Esophagus muscularis mucosa (tissue), 4 donors: ENCODE measurements at regions not wholly inside any gene's neighbourhood (a gene's known extent, or its start where the extent isn't known, plus 50 kb on each side); places are given as distances from the start of the nearest gene placed in this dataset.

Experiments
- DNase-seq: peaks from one replicate; pipeline ENCODE4 v3.0.0-alpha.2; 2017; ENCODE audit errors: extremely low spot score
- H3K27ac ChIP-seq, 4 donors: fragments of 200-600 bp; sonication (generic); replicated peaks in 1 of 4; 1 replicate in 3 of 4; 2 replicates in 1 of 4; pipeline ENCODE4 v1.5.1; 2016 to 2019; ENCODE audit warnings: mild to moderate bottlenecking in 1 of 4
- H3K27me3 ChIP-seq, 4 donors: fragments of 200-600 bp; sonication (generic); one replicate each; pipeline versions ENCODE4 v1.5.1 to v1.6.0; 2016 to 2019
- H3K36me3 ChIP-seq, 4 donors: fragments of 200-600 bp; sonication (generic); one replicate each; pipeline ENCODE4 v1.5.1; 2016 to 2019
- H3K4me1 ChIP-seq, 4 donors: fragments of 200-600 bp; sonication (generic); one replicate each; pipeline ENCODE4 v1.5.1; 2016 to 2019
- H3K4me3 ChIP-seq, 4 donors: fragments of 200-600 bp; sonication (generic); 1 replicate in 2 of 4; 2 replicates in 2 of 4; pipeline ENCODE4 v1.5.1; 2016 to 2019; ENCODE audit warnings: mild to moderate bottlenecking in 4 of 4, moderate library complexity in 1 of 4
- H3K9me3 ChIP-seq, 4 donors: fragments of 200-600 bp; sonication (generic); 1 replicate in 3 of 4; 2 replicates in 1 of 4; pipeline ENCODE4 v1.5.1; 2016 to 2019
- CTCF ChIP-seq, 3 experiments: fragments of 200-600 bp in 2 of 3; fragments of 450-650 bp in 1 of 3; sonication (generic) in 2 of 3; IDR thresholded peaks; one replicate each; pipeline ENCODE4 v1.5.1; 2017 to 2019; ENCODE audit warnings: antibody characterized with exemption in 3 of 3, mild to moderate bottlenecking in 2 of 3, moderate library complexity in 1 of 3
- EP300 ChIP-seq: sonication (generic); formaldehyde crosslinking; IDR thresholded peaks from one replicate; pipeline ENCODE4 v1.6.1; 2017; ENCODE audit warnings: antibody characterized with exemption
- POLR2A ChIP-seq: fragments of 450-650 bp; IDR thresholded peaks from one replicate; pipeline ENCODE4 v1.6.1; 2017; ENCODE audit warnings: antibody characterized with exemption, moderate library complexity, mild to moderate bottlenecking, low read depth
- POLR2AphosphoS5 ChIP-seq, 2 donors: sonication (generic); formaldehyde crosslinking; IDR thresholded peaks; one replicate each; pipeline ENCODE4 v1.6.1; 2017; ENCODE audit warnings: antibody characterized with exemption in 2 of 2
- WGBS: methylation state at CpG from one replicate; pipeline ENCODE4 v1.1.5; 2018; 5-methylcytosine and 5-hydroxymethylcytosine counted together
- intact Hi-C: fragments of 100-400 bp; cut with DNase I; formaldehyde crosslinking; loops from one replicate; pipeline ENCODE4 v1.15.1; 2023

GRCh38 chr4:58254291-58254690, 1144.1 kb upstream of the IGFBP7 start:
- Histone ChIP-seq H3K4me1 (no peaks in the 10 kb centered on the region), H3K27me3 (no peaks in the 10 kb centered on the region), H3K4me3 (no peak overlapping the region), H3K9me3 (no peaks in the 10 kb centered on the region), H3K27ac (no peak overlapping the region), H3K36me3 (no peaks in the 10 kb centered on the region)
- no peak for DNase-seq
- 84% methylated on average over 3 of the region's 3 CpGs for WGBS
- TF ChIP-seq CTCF (IDR thresholded peaks at IDR 0.05) (no peak), EP300 (no peak), POLR2A (no peak), POLR2AphosphoS5 (IDR thresholded peaks at IDR 0.05) (no peak)
- intact Hi-C loops: no loop called here

GRCh38 chr4:58252656-58253055, 1142.5 kb upstream of the IGFBP7 start:
- H3K4me1 ChIP-seq: no peaks in the 10 kb centered on the region

GRCh38 chr4:58247792-58248191, 1137.6 kb upstream of the IGFBP7 start:
- no peak for DNase-seq
- WGBS: 72% methylated on average over 3 of the region's 3 CpGs

More at GRCh38 chr4:58252656-58253055, 1142.5 kb upstream of the IGFBP7 start:
- no peaks in the 10 kb centered on the region for H3K36me3 ChIP-seq
- no peaks in the 10 kb centered on the region for H3K27me3 ChIP-seq
- H3K9me3 ChIP-seq: no peaks in the 10 kb centered on the region
- DNase-seq: no peak
- TF ChIP-seq POLR2A: no peak
- no peak for TF ChIP-seq EP300
- no peak for TF ChIP-seq CTCF (IDR thresholded peaks at IDR 0.05)
- no peak for TF ChIP-seq POLR2AphosphoS5 (IDR thresholded peaks at IDR 0.05)
- intact Hi-C loops: no loop called here
- no peak overlapping the region for H3K27ac ChIP-seq
- WGBS: 95% methylated on average over 2 of the region's 2 CpGs
- no peak overlapping the region for H3K4me3 ChIP-seq

GRCh38 chr4:58225460-58225859, 1115.3 kb upstream of the IGFBP7 start:
- H3K36me3 ChIP-seq: no peaks in the 10 kb centered on the region

More at GRCh38 chr4:58247792-58248191, 1137.6 kb upstream of the IGFBP7 start:
- TF ChIP-seq CTCF (IDR thresholded peaks at IDR 0.05) (no peak), EP300 (no peak), POLR2A (no peak), POLR2AphosphoS5 (IDR thresholded peaks at IDR 0.05) (no peak)
- H3K4me1 ChIP-seq: no peaks in the 10 kb centered on the region
- H3K36me3 ChIP-seq: no peaks in the 10 kb centered on the region
- H3K27me3 ChIP-seq: no peaks in the 10 kb centered on the region
- no peaks in the 10 kb centered on the region for H3K9me3 ChIP-seq
- no peak overlapping the region for H3K4me3 ChIP-seq
- no peak overlapping the region for H3K27ac ChIP-seq
- intact Hi-C loops: no loop called here

More at GRCh38 chr4:58225460-58225859, 1115.3 kb upstream of the IGFBP7 start:
- Histone ChIP-seq H3K27me3 (no peaks in the 10 kb centered on the region), H3K4me3 (no peak overlapping the region), H3K9me3 (peaks cover 0 to 3% (median 0%) of the 10 kb centered on the region in 4 donors), H3K27ac (no peak overlapping the region), H3K4me1 (no peaks in the 10 kb centered on the region)
- TF ChIP-seq EP300 (no peak), POLR2A (no peak), CTCF (IDR thresholded peaks at IDR 0.05) (no peak), POLR2AphosphoS5 (IDR thresholded peaks at IDR 0.05) (no peak)
- intact Hi-C loops: no loop called here
- 100% methylated on average over 1 of the region's 1 CpG for WGBS
- no peak for DNase-seq
